ENCODE measurements at regions not wholly inside any gene's neighbourhood (a gene's known extent, or its start where the extent isn't known, plus 50 kb on each side); places are given as distances from the start of the nearest gene placed in this dataset.

- intact Hi-C loops (cut with micrococcal nuclease), result no loop called here
- no peaks in the 10 kb centered on the region for H3K27me3 ChIP-seq (ENCODE audit: low read depth)
- no peak overlapping the region for H3K4me3 ChIP-seq
- no peak overlapping the region for H3K27ac ChIP-seq (replicated peaks)
- no peak for DNase-seq
- no peaks in the 10 kb centered on the region for H3K9me3 ChIP-seq (replicated peaks)
- H3K36me3 ChIP-seq, result no peaks in the 10 kb centered on the region
- no peak for TF ChIP-seq CTCF (IDR thresholded peaks at IDR 0.05; ENCODE audit: borderline replicate concordance)
- H3K4me1 ChIP-seq, result no peaks in the 10 kb centered on the region
Measured at GRCh38 chr5:53350991-53351770, 129.2 kb upstream of the FST start.

GRCh38 chr5:53355316-53355715, 125.1 kb upstream of the FST start:
- H3K27ac ChIP-seq (replicated peaks), result no peak overlapping the region
- H3K4me1 ChIP-seq, result no peaks in the 10 kb centered on the region
- H3K4me3 ChIP-seq, result no peak overlapping the region
- H3K27me3 ChIP-seq (ENCODE audit: low read depth), result no peaks in the 10 kb centered on the region
- H3K36me3 ChIP-seq, result no peaks in the 10 kb centered on the region
- intact Hi-C loops (cut with micrococcal nuclease), result no loop called here
- DNase-seq, result no peak
- no peaks in the 10 kb centered on the region for H3K9me3 ChIP-seq (replicated peaks)
- TF ChIP-seq CTCF (IDR thresholded peaks at IDR 0.05; ENCODE audit: borderline replicate concordance), result no peak

GRCh38 chr5:53355931-53356330, 124.5 kb upstream of the FST start:
- no peak for TF ChIP-seq CTCF (IDR thresholded peaks at IDR 0.05; ENCODE audit: borderline replicate concordance)
- Histone ChIP-seq H3K9me3 (replicated peaks) (no peaks in the 10 kb centered on the region), H3K27me3 (ENCODE audit: low read depth) (no peaks in the 10 kb centered on the region), H3K36me3 (no peaks in the 10 kb centered on the region), H3K27ac (replicated peaks) (no peak overlapping the region), H3K4me1 (no peaks in the 10 kb centered on the region), H3K4me3 (no peak overlapping the region)
- no peak for DNase-seq
- intact Hi-C loops (cut with micrococcal nuclease), result no loop called here

- intact Hi-C loops (cut with micrococcal nuclease), result no loop called here
- no peaks in the 10 kb centered on the region for H3K36me3 ChIP-seq
- no peak for DNase-seq
- TF ChIP-seq CTCF (IDR thresholded peaks at IDR 0.05; ENCODE audit: borderline replicate concordance), result no peak
- H3K27ac ChIP-seq (replicated peaks), result no peak overlapping the region
- no peaks in the 10 kb centered on the region for H3K9me3 ChIP-seq (replicated peaks)
- H3K4me3 ChIP-seq, result no peak overlapping the region
- no peaks in the 10 kb centered on the region for H3K4me1 ChIP-seq
- no peaks in the 10 kb centered on the region for H3K27me3 ChIP-seq (ENCODE audit: low read depth)
Measured at GRCh38 chr5:53357439-53357838, 123.0 kb upstream of the FST start.

- intact Hi-C loops (cut with micrococcal nuclease), result no loop called here
- H3K27ac ChIP-seq (replicated peaks), result peak overlapping the region; percentile 60
- no peak for TF ChIP-seq CTCF (IDR thresholded peaks at IDR 0.05; ENCODE audit: borderline replicate concordance)
- no peak overlapping the region for H3K4me3 ChIP-seq
- H3K9me3 ChIP-seq (replicated peaks), result no peaks in the 10 kb centered on the region
- H3K4me1 ChIP-seq, result no peaks in the 10 kb centered on the region
- DNase-seq, result no peak
- no peaks in the 10 kb centered on the region for H3K36me3 ChIP-seq
- H3K27me3 ChIP-seq (ENCODE audit: low read depth), result no peaks in the 10 kb centered on the region
Measured at GRCh38 chr5:53358794-53359193, 121.6 kb upstream of the FST start.

Data from left ventricle myocardium inferior (tissue), 1 donor.